Erythroblast (primary cell): ENCODE measurements at regions not wholly inside any gene's neighbourhood (a gene's known extent, or its start where the extent isn't known, plus 50 kb on each side); places are given as distances from the start of the nearest gene placed in this dataset.

Experiments used
- GATA1 ChIP-seq: IDR thresholded peaks from 2 replicates; pipeline ENCODE4 v1.6.1; 2011; ENCODE audit warnings: low read depth, mild to moderate bottlenecking, control low read depth, low read length, moderate library complexity
- POLR2A ChIP-seq: IDR thresholded peaks from 2 replicates; pipeline ENCODE4 v1.6.1; 2011; ENCODE audit warnings: mild to moderate bottlenecking, low read length

DNA sequence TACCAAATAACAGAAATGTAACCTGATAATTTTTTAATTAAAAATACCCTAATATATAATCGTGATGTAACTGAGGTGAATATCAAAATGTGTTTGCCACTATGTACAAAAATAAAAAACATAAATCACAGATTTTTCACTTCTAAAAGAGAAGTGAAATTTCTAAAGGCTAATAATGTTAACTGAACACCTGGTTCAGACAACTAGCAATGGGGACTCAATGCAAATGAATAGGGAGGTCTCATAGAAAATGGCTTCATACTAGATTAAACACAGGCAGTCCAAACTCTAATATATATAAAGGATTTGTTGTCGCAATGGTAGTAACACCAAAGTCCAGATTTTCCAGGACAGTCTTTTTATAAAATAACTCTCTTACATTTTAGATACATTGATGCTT is 365.4 kb upstream of the ATP2B1 start:
- TF ChIP-seq POLR2A: no peak
- no peak for TF ChIP-seq GATA1
